Heart right ventricle (tissue), 16 donors: ENCODE measurements at regions not wholly inside any gene's neighbourhood (a gene's known extent, or its start where the extent isn't known, plus 50 kb on each side); places are given as distances from the start of the nearest gene placed in this dataset.

Experiments
- ATAC-seq, 8 donors: fragments of 200-7000 bp; cut with Tn5 transposase; one replicate each; pipeline ENCODE4 v1.9.1; 2020; ENCODE audit warnings: mild to moderate bottlenecking in 8 of 8, moderate library complexity in 8 of 8, moderate number of reproducible peaks in 1 of 8
- DNase-seq, 2 donors: peaks; one replicate each; pipeline ENCODE4 v3.0.0-alpha.2; 2020
- H3K27ac ChIP-seq, 10 donors: fragments of 200-600 bp; sonication (generic) in 2 of 10; one replicate each; pipeline versions ENCODE4 v1.5.0 to v1.8.0; 2020 to 2022; ENCODE audit warnings: mild to moderate bottlenecking in 3 of 10
- H3K27me3 ChIP-seq, 7 donors: fragments of 200-600 bp; one replicate each; pipeline ENCODE4 v1.8.0; 2021 to 2022; ENCODE audit warnings: mild to moderate bottlenecking in 2 of 7
- H3K36me3 ChIP-seq, 9 donors: fragments of 200-600 bp; sonication (generic) in 1 of 9; one replicate each; pipeline versions ENCODE4 v1.5.0 to v1.8.0; 2020 to 2022; ENCODE audit warnings: mild to moderate bottlenecking in 2 of 9
- H3K4me1 ChIP-seq, 9 donors: fragments of 200-600 bp; sonication (generic) in 1 of 9; one replicate each; pipeline versions ENCODE4 v1.5.0 to v1.8.0; 2020 to 2022; ENCODE audit warnings: mild to moderate bottlenecking in 4 of 9
- H3K4me3 ChIP-seq, 10 donors: fragments of 200-600 bp; sonication (generic) in 2 of 10; one replicate each; pipeline versions ENCODE4 v1.5.0 to v1.8.0; 2020 to 2022; ENCODE audit warnings: mild to moderate bottlenecking in 7 of 10, moderate library complexity in 2 of 10
- H3K9me3 ChIP-seq, 11 donors: fragments of 200-600 bp in 10 of 11; sonication (generic) in 2 of 11; one replicate each; pipeline versions ENCODE4 v1.5.0 to v1.8.0; 2013 to 2022; ENCODE audit warnings: mild to moderate bottlenecking in 2 of 11, control low read depth in 1 of 11, moderate library complexity in 1 of 11
- CTCF ChIP-seq, 9 donors: fragments of 200-600 bp; sonication (generic) in 2 of 9; IDR thresholded peaks; one replicate each; pipeline versions ENCODE4 v1.5.0 to v1.8.0; 2021 to 2022; ENCODE audit warnings: antibody characterized with exemption in 9 of 9, mild to moderate bottlenecking in 5 of 9, moderate library complexity in 1 of 9
- WGBS, 2 donors: extraction: QIAGEN DNeasy Blood & Tissue Kit; methylation state at CpG; one replicate each; pipeline ENCODE4 v1.1.7; 2013; ENCODE audit warnings: inconsistent platforms in 1 of 2; 5-methylcytosine and 5-hydroxymethylcytosine counted together
- intact Hi-C, 10 donors: fragments of 100-400 bp; cut with DNase I; formaldehyde crosslinking; loops; one replicate each; pipeline versions ENCODE4 v1.11.1 to v1.14.2; 2022
- donor health status: Arrhythmogenic right ventricular cardiomyopathy.
- donor health status: ischemic (EF 13 %, LVEDD 7.1; RV severe dilation, severe dysfunction).
- donor health status: healthy with polysubstance abuse.
- donor health status: DM: no; HTN: yes; CAD: no.
- donor health status: DM: no; HTN: no; CAD: no.
- donor health status: ischemic (EF 25% LVEDD 6.9; RV normal size, moderate dysfunction).
- donor health status: ischemic (EF 25% LVEDD 5.7; RV mildly dilated, moderate dysfunction).
- donor health status: healthy.
- donor health status: DM: yes; HTN: yes; CAD: no.
- donor health status: Ischemic cardiomyopathy.
- donor health status: ischemic (EF 35%, LVEDD 5.7; RV mildly dilated, moderate dysfunction).
- donor health status: nonischemic (EF 11% LVEDD 7.7; RV severe dilation, severe dysfunction).
- donor health status: DM: yes; HTN: yes; CAD: no.
- donor health status: PGD.
- donor health status: ischemic (EF 29% LVEDD 5.4; RV normal size, mild dysfunction).
- donor health status: nonischemic (EF 23%, LVEDD 6.1; RV moderate dilation, normal function).

DNA sequence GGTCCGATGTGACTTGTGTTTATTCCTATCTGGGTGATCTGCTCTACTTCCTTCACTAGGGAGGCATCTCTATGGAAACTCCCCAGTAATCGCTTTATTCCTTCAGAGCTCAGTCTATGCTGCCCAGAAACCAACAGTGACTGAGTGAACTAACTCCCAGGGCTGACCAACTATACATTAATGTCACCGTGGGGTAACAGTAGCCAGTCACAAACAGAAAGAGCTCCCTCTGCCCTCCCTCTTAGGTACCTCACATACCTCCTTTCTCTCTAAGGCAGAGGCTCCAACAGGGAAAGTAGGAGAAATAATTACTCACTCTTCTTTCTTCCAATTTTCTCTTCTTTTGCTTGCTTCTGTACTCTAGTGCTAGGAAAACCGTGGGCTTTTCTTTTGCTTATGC is 855.0 kb downstream of the REEP3 start:
- Histone ChIP-seq H3K36me3 (no peaks in the 10 kb centered on the region), H3K9me3 (peaks cover 0 to 3% (median 0%) of the 10 kb centered on the region in 11 donors), H3K27ac (no peak overlapping the region), H3K4me1 (no peaks in the 10 kb centered on the region), H3K27me3 (no peaks in the 10 kb centered on the region), H3K4me3 (no peak overlapping the region)
- ATAC-seq (no peak), DNase-seq (no peak)
- WGBS, 2 donors: 35 to 41% methylated on average over 4 of the region's 4 CpGs
- TF ChIP-seq CTCF (IDR thresholded peaks at IDR 0.05): no peak
- intact Hi-C loops: no loop called here

DNA sequence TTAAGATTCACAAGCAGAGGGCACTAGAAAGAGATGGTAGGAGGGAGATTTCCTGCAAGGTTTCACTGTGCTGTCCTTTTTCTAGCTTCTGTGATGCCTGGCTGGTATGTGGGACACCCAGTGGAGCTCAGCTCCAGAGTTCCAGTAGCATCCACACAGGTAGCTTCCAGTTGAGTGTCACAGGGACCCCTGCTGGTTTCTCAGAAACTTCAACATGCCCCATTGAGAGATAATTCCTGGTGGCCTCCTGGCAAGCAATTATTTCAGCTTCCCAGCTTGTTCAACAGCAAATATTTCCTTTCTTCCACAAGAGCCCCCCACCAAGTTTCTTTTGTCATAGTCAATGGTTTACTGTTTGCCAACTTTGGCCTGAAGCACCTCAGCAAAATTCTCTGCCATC is 858.7 kb downstream of the REEP3 start:
- TF ChIP-seq CTCF (IDR thresholded peaks at IDR 0.05): no peak
- Histone ChIP-seq H3K27me3 (no peaks in the 10 kb centered on the region), H3K36me3 (no peaks in the 10 kb centered on the region), H3K4me3 (no peak overlapping the region), H3K4me1 (no peaks in the 10 kb centered on the region), H3K9me3 (peaks cover 0 to 3% (median 0%) of the 10 kb centered on the region in 11 donors), H3K27ac (no peak overlapping the region)
- intact Hi-C loops: no loop called here
- ATAC-seq (no peak), DNase-seq (no peak)

DNA sequence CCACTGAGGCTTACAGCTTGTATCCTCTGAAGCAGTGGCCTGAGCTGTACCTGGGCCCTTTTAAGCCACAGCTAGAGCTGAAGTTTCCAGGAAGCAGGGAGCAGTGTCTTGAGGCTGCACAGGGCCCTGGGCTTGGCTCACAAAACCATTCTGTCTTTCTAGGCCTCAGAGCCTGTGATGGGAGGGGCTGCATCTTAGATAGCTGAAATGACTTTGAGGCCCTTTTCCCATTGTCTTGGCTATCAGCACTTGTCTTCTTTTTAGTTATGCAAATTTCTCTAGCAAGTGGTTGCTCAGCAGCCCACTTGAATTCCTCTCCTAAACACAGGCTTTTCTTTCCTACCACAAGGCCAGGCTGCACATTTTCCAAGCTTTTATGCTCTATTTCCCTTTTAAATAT is 864.2 kb downstream of the REEP3 start:
- DNase-seq: no peak
- H3K4me3 ChIP-seq: no peak overlapping the region
- intact Hi-C loops: no loop called here
- H3K4me1 ChIP-seq: no peaks in the 10 kb centered on the region
- TF ChIP-seq CTCF (IDR thresholded peaks at IDR 0.05): no peak
- H3K27me3 ChIP-seq: no peaks in the 10 kb centered on the region
- no peaks in the 10 kb centered on the region for H3K36me3 ChIP-seq
- no peak overlapping the region for H3K27ac ChIP-seq
- no peak for ATAC-seq
- peaks cover 0 to 12% (median 0%) of the 10 kb centered on the region in 11 donors for H3K9me3 ChIP-seq

GRCh38 chr10:64394744-64395143 is 873.5 kb downstream of the REEP3 start:
- WGBS, 2 donors: 83% methylated on average over 1 of the region's 1 CpG
- Histone ChIP-seq H3K4me1 (peaks cover 0 to 11% (median 0%) of the 10 kb centered on the region in 9 donors), H3K27ac (no peak overlapping the region), H3K9me3 (peaks cover 0 to 7% (median 0%) of the 10 kb centered on the region in 11 donors), H3K36me3 (no peaks in the 10 kb centered on the region), H3K27me3 (no peaks in the 10 kb centered on the region), H3K4me3 (no peak overlapping the region)
- TF ChIP-seq CTCF (IDR thresholded peaks at IDR 0.05): no peak
- intact Hi-C loops: no loop called here
- DNase-seq: no peak
- no peak for ATAC-seq
